Adrenal gland (tissue), 5 donors: ENCODE measurements at regions not wholly inside any gene's neighbourhood (a gene's known extent, or its start where the extent isn't known, plus 50 kb on each side); places are given as distances from the start of the nearest gene placed in this dataset.

Source experiments
- POLR2A ChIP-seq, 2 donors: fragments of 450-650 bp; IDR thresholded peaks; one replicate each; pipeline ENCODE4 v1.6.1; 2017; ENCODE audit warnings: antibody characterized with exemption in 2 of 2, mild to moderate bottlenecking in 2 of 2, moderate library complexity in 1 of 2
- TF ChIP-seq, protein P1 (sequence below), 6 experiments: fragments of 450-650 bp in 4 of 6; fragments of 200-600 bp in 2 of 6; sonication (generic) in 1 of 6; IDR thresholded peaks; 1 replicate in 5 of 6; 2 replicates in 1 of 6; pipeline versions ENCODE4 v1.5.1 to v1.8.0; 2016 to 2021; ENCODE audit warnings: antibody characterized with exemption in 6 of 6, mild to moderate bottlenecking in 2 of 6, moderate library complexity in 1 of 6
- donor health status: DM: no; HTN: no; CAD: no.

DNA sequence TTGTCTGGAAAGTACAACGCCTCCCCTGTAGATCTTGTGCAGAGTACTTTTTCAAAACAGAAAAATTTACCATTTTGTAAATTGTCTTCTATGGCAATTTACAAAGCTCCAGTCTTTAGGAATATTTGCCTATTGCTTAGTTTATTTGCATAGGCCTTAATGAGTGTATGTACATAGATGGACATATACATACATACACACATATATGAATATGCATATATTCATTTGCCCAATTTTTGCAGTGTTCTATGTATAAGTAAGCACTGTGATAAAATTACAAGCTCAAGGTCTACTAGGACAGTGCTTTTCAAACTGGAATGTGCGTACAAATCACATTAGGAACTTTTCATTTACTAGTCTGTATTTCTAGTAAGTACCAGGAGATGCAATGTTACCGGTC lies 301.3 kb upstream of the SMARCA2 start:
- TF ChIP-seq, protein P1, sequence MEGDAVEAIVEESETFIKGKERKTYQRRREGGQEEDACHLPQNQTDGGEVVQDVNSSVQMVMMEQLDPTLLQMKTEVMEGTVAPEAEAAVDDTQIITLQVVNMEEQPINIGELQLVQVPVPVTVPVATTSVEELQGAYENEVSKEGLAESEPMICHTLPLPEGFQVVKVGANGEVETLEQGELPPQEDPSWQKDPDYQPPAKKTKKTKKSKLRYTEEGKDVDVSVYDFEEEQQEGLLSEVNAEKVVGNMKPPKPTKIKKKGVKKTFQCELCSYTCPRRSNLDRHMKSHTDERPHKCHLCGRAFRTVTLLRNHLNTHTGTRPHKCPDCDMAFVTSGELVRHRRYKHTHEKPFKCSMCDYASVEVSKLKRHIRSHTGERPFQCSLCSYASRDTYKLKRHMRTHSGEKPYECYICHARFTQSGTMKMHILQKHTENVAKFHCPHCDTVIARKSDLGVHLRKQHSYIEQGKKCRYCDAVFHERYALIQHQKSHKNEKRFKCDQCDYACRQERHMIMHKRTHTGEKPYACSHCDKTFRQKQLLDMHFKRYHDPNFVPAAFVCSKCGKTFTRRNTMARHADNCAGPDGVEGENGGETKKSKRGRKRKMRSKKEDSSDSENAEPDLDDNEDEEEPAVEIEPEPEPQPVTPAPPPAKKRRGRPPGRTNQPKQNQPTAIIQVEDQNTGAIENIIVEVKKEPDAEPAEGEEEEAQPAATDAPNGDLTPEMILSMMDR (IDR thresholded peaks at IDR 0.05) = no peak
- TF ChIP-seq POLR2A (IDR thresholded peaks at IDR 0.05) = no peak
